Activated CD8-positive, alpha-beta memory T cell treated with anti-CD3 and anti-CD28 coated beads for 36 hours (primary cell): ENCODE measurements at regions not wholly inside any gene's neighbourhood (a gene's known extent, or its start where the extent isn't known, plus 50 kb on each side); places are given as distances from the start of the nearest gene placed in this dataset.

Experiments
- CTCF ChIA-PET: fragments of 350-600 bp; sonication (Branson Sonifier 250); formaldehyde crosslinking; loops from one replicate; lab custom pipeline; 2021; ENCODE audit warnings: antibody characterized with exemption; lab: Charles Lee
- POLR2A ChIA-PET: fragments of 350-600 bp; sonication (Branson Sonifier 250); formaldehyde crosslinking; loops from one replicate; lab custom pipeline; 2021; ENCODE audit warnings: antibody characterized with exemption; lab: Charles Lee

GRCh38 chr6:142551274-142551811 lies 249.5 kb downstream of the ADGRG6 start:
- POLR2A ChIA-PET = no interaction called here

GRCh38 chr6:142558786-142559185 lies 257.0 kb downstream of the ADGRG6 start:
- ChIA-PET POLR2A (no interaction called here), CTCF (no interaction called here)

More at GRCh38 chr6:142551274-142551811, 249.5 kb downstream of the ADGRG6 start:
- CTCF ChIA-PET = interaction anchor here (1.1 kb wide), 1 partner anchor 405 kb away, joined by 3 read pairs; the partner anchor contains the start of genes NMBR and VTA1

DNA sequence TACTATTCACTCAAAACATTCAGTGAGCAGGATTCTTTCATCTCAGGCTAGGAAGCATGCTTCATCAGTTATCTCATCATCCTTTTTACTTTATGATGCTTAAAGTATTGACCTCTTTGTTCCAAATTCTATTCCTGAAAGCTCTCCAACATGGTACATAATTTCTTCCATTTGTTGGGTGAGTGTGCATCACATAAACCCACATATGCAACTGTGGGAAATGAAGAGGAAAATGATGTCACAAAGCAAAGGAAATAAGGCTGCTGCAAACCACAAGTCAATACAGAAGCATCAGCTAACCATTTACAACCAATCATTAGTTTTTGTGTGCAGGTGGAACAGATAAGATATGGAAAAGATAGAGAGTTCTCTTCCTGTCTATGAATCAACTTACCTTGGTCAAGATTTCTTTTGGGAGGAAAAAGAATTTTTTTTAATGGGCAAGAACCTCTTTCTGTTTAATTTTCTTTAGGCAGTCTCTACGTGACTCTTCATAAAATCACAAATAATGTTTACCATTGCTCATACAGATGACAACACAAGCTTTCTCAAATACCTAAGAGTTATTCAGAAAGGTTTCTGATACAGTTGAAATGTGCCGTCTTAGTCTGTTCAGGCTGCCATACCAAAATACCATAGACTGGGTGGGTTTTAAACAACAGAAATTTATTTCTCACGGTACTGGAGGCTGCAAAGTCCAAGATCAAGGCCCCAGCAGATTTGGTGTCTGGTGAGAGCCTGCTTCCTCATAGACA lies 259.9 kb downstream of the ADGRG6 start:
- ChIA-PET CTCF (no interaction called here), POLR2A (no interaction called here)

- CTCF ChIA-PET = no interaction called here
- POLR2A ChIA-PET = no interaction called here
These were observed 261.1 kb downstream of the ADGRG6 start for GRCh38 chr6:142562865-142563264.

DNA sequence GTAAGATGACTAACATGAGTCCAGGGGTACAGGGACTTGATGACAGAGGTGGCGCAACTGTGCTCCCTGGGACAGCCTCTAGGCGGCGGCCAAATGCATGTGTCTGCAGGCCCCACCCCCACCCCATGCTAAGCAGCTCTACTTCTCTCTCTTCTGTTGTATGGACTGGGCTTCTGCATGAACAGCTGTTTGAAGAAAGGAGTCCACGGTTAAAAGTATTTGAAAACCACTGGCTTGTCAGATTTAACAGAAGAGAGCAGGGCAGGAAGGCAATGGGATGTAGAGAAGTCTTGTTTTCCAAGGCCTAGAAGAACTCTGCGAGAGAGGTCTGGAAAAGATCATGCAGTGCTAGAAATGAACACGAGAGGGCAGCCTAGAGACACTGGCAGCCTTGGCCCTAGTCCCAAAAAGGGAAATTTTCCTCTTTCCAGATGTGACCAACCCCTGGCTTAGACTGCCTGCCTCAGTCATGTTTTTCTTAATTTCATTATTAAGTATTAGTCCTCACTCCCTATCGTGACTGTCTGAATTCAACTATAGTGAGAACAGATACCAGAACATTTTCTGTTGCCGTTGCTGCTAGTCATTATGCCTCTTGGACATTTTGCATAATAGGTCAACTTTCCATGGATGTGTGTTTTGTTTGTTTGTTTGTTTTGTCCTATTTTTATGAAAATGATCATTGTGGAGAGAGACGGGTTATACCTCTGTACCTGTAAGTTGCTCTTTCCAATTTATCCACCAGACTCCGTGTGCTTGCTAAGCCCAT lies 265.0 kb downstream of the ADGRG6 start:
- ChIA-PET CTCF (interaction anchor here (1.5 to 1.9 kb wide), 2 partner anchors 9 to 92 kb away, joined by 5 to 8 read pairs; no protein-coding TSS in a partner anchor), POLR2A (no interaction called here)

DNA sequence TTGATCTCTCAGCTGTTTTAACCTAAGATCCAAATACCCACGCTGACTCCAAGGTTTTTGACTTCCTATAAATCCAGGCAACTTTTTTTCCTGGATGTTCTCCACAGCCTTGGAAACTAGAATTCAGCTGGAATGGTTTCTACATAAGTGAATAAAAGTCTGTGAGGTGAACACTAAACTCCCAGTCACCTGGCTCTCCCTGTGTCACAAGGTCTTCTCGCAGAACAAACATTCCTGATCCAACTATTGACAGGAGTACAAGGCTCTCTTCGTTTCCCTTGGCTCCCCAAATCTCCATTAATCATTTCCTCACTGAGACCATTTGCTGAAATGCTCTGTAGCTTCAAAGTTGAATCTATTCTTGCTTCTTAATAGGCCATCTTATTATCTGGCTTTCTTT lies 265.7 kb downstream of the ADGRG6 start:
- ChIA-PET POLR2A (no interaction called here), CTCF (interaction anchor here (1.9 kb wide), 1 partner anchor 93 kb away, joined by 8 read pairs; no protein-coding TSS in a partner anchor)

DNA sequence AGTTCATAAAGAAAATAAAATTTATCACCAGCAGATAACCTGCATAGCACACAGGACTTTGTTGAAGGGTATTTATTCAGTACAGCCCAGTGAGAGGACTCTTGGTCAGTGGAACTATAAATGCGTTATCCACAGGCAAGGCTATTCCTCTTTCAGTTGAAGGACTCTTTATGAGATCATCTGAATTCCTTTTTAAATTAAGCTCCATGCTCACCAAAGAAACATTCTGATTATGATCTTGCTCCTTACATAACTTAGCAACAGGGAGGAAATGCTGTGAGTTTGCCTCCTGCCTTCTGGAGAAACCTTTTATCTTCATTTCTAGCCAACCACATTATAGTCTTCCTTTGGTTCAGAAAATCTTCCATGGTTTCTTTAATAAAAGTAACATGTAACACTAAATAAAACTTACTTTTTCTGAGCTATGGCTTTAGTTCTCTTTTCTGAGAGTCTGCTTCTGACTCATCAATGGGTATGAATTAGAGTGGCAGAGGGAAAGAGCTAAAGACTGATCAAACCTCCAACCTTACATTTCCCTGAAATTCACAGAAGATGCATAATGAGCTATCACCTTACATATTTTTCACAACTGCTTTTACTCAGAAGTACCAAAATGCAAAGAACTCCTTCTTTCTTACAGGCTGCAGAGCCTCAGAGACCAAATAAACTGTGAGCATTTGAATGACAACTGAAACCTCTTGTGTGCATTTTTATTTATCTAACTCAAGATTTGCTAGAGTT lies 267.2 kb downstream of the ADGRG6 start:
- POLR2A ChIA-PET = no interaction called here

GRCh38 chr6:142569676-142570075 lies 267.9 kb downstream of the ADGRG6 start:
- ChIA-PET CTCF (no interaction called here), POLR2A (no interaction called here)

More for the DNA sequence above, 267.2 kb downstream of the ADGRG6 start:
- CTCF ChIA-PET = no interaction called here

- POLR2A ChIA-PET = no interaction called here
These were observed 268.4 kb downstream of the ADGRG6 start for GRCh38 chr6:142570221-142570671.

GRCh38 chr6:142592876-142593275 lies 291.1 kb downstream of the ADGRG6 start:
- POLR2A ChIA-PET = no interaction called here
- CTCF ChIA-PET = no interaction called here

More at GRCh38 chr6:142570221-142570671, 268.4 kb downstream of the ADGRG6 start:
- CTCF ChIA-PET = no interaction called here

DNA sequence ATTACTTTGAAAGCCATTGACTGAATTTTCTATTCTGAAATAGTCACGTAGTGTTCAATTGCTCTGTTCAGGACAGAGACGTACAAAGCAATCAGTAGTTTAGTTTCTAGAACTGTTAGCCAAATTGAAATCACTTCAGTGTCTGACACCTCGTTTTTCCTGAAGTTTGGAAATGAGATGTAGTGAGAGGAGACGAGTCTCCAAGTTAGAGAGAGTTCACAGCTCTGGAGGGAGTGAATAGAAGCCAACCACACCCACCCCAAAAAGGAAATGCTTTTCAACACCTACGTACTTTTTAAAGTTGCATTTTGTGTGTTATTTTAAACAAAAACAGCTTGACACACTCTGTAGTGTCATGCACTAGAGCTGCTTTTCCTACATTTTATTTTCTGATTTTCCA lies 296.0 kb downstream of the ADGRG6 start:
- ChIA-PET CTCF (no interaction called here), POLR2A (no interaction called here)

DNA sequence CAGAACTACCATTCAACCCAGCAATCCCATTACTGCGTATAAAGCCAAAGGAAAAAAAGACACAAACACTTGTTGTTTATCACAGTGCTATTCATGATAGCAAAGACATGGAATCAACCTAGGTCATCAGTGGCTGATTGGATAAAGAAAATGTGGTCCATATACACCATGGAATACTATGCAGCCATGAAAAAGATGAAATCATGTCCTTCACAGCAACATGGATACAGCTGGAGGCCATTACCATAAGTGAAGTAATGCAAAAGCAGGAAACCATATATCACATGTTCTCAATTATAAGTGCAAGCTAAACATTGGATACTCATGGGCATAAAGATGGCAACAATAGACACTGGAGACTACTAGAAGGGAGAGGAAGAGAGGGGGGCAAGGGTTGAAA lies 299.6 kb downstream of the ADGRG6 start:
- CTCF ChIA-PET = no interaction called here
- POLR2A ChIA-PET = no interaction called here

DNA sequence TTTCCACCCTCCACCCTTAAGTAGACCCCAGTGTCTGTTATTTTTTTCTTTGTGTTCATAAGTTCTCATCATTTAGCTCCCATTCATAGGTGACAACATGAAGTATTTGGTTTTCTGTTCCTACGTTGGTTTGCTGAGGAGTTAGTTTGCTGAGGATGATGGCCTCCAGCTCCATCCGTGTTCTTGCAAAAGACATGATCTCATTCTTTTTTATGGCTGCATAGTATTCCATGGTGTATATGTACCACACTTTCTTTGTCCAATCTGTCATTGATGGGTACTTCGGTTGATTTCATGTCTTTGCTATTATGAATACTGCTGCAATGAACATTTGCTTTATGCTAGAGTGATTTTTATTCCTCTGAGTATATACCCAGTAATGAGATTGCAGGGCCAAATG lies 301.2 kb downstream of the ADGRG6 start:
- POLR2A ChIA-PET = no interaction called here
- CTCF ChIA-PET = no interaction called here

DNA sequence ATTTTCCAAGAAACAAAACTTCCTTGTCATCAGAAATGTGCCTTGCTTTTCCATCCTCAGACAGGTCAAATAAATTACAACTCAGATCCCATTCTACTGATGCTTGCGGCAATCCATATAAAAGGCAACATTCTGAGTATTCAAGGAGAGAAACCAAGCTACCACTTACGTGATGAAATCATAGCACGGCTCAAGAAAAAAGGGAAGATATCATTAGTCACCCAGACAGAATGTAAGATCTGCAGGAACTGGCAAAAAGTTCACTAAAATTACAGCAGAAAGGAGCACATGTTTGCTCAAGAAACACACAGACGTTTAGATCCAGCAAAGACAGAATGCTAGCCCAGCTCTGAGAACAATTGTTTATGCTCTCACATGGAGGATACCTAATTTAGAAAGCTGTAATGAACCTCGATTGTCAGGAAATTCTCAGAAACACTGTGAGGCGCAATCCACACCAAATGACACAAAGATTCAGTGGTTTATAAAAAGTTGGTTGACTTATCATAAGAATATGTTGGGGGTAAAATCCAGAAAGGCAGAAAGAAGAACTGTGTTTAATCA lies 304.2 kb downstream of the ADGRG6 start:
- ChIA-PET POLR2A (no interaction called here), CTCF (no interaction called here)

DNA sequence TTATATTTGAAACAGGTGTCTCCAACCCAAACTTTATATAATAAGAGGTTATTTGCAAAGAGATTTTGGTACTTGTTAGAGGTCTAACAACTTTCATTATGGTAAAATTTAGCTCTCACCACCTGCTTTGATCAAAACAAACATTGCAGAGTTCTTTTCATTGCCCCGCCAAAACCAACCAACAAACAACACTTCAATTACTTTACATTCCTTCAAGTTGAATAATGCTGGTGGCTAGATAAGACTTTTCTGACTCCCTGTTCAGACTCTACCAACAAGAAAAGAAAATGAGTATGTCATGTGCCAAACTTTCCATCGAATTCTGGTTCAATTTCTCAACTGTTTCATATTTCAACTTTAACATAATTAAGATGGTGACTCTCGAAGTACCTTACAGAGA lies 311.1 kb downstream of the ADGRG6 start:
- ChIA-PET POLR2A (no interaction called here), CTCF (no interaction called here)

GRCh38 chr6:142613981-142614380 lies 312.2 kb downstream of the ADGRG6 start:
- CTCF ChIA-PET = no interaction called here
- POLR2A ChIA-PET = no interaction called here

GRCh38 chr6:142617158-142617557 lies 315.4 kb downstream of the ADGRG6 start:
- ChIA-PET POLR2A (no interaction called here), CTCF (no interaction called here)

- ChIA-PET POLR2A (no interaction called here), CTCF (no interaction called here)
These were observed 320.0 kb downstream of the ADGRG6 start for GRCh38 chr6:142621822-142622221.

- ChIA-PET CTCF (no interaction called here), POLR2A (no interaction called here)
These were observed 319.8 kb downstream of the HIVEP2 start for GRCh38 chr6:142624978-142625715.
